Endothelial cell of umbilical vein (primary cell): ENCODE measurements at regions not wholly inside any gene's neighbourhood (a gene's known extent, or its start where the extent isn't known, plus 50 kb on each side); places are given as distances from the start of the nearest gene placed in this dataset.

ENCODE experiments used
- BruUV-seq: library from RNA; stranded (reverse); fragments of 400-500 nt; replicated peaks from 2 replicates; lab custom pipeline; 2021; lab: Mats Ljungman, UMichigan
- CTCF ChIA-PET: fragments of 300-600, 350-600 bp; sonication (Branson Sonifier 250); formaldehyde crosslinking; loops from one replicate; lab custom pipeline; 2021; ENCODE audit warnings: antibody characterized with exemption, inconsistent platforms; lab: Charles Lee
- POLR2A ChIA-PET: fragments of 300-600, 350-600 bp; sonication (Branson Sonifier 250); formaldehyde crosslinking; loops from one replicate; lab custom pipeline; 2021; ENCODE audit warnings: antibody characterized with exemption, inconsistent platforms; lab: Charles Lee
- DNase-seq: peaks from one replicate; pipeline ENCODE4 v3.0.0-alpha.2; 2011; ENCODE audit warnings: low read depth, low spot score
- FAIRE-seq: peaks from 2 replicates; lab custom pipeline; 2011; peaks lifted over from hg19 to GRCh38; lab: Jason Lieb, UNC
- H2AFZ ChIP-seq: 2 replicates; pipeline ENCODE4 v1.6.0; 2012; ENCODE audit warnings: low read depth, low read length, control low read depth, inconsistent platforms
- H3K27ac ChIP-seq: 2 replicates; pipeline ENCODE4 v1.5.1; 2011; ENCODE audit warnings: low read depth, mild to moderate bottlenecking, control low read depth, low read length, moderate library complexity; ENCODE audit not compliant: insufficient read depth
- H3K27me3 ChIP-seq, 2 experiments: 2 replicates each; pipeline versions ENCODE4 v1.6.0 to v1.6.1; 2011; ENCODE audit warnings: low read length in 2 of 2, mixed read lengths in 1 of 2; ENCODE audit not compliant: control insufficient read depth in 2 of 2, insufficient read depth in 2 of 2
- H3K36me3 ChIP-seq, 2 experiments: 2 replicates in 1 of 2; 3 replicates in 1 of 2; pipeline ENCODE4 v1.5.1; 2011; ENCODE audit warnings: low read length in 2 of 2, mild to moderate bottlenecking in 1 of 2, moderate library complexity in 1 of 2; ENCODE audit not compliant: control insufficient read depth in 2 of 2, insufficient read depth in 2 of 2; ENCODE audit errors: extremely low read depth in 1 of 2
- H3K4me1 ChIP-seq: 3 replicates; pipeline ENCODE4 v1.5.1; 2011; ENCODE audit warnings: mild to moderate bottlenecking, low read length; ENCODE audit not compliant: control insufficient read depth, insufficient read depth; ENCODE audit errors: extremely low read depth
- H3K4me2 ChIP-seq: 2 replicates; pipeline ENCODE4 v1.6.1; 2011; ENCODE audit warnings: low read length, control low read depth, mixed read lengths; ENCODE audit not compliant: insufficient read depth
- H3K4me3 ChIP-seq, 3 experiments: fragments of 200-600 bp in 1 of 3; sonication (generic), shearing (Covaris generic) in 1 of 3; replicated peaks in 1 of 3; 2 replicates each; pipeline ENCODE4 v1.5.1; 2011 to 2016; ENCODE audit warnings: control low read depth in 3 of 3, low read length in 3 of 3, mild to moderate bottlenecking in 2 of 3, inconsistent platforms in 1 of 3, low read depth in 1 of 3, moderate library complexity in 1 of 3; ENCODE audit not compliant: insufficient read depth in 1 of 3
- H3K79me2 ChIP-seq: 2 replicates; pipeline ENCODE4 v1.6.0; 2012; ENCODE audit warnings: low read length, inconsistent platforms; ENCODE audit not compliant: control insufficient read depth, insufficient read depth
- H3K9ac ChIP-seq: replicated peaks from 2 replicates; pipeline ENCODE3; 2011; ENCODE audit warnings: low read length, control low read depth; ENCODE audit not compliant: insufficient read depth; ENCODE audit errors: extremely low read depth
- H3K9me1 ChIP-seq: replicated peaks from 3 replicates; pipeline ENCODE4 v1.6.0; 2011; ENCODE audit warnings: mild to moderate bottlenecking, low read length; ENCODE audit not compliant: control insufficient read depth, insufficient read depth; ENCODE audit errors: extremely low read depth
- H3K9me3 ChIP-seq: replicated peaks from 2 replicates; pipeline ENCODE4 v1.5.1; 2012; ENCODE audit warnings: low read length, inconsistent platforms; ENCODE audit not compliant: control insufficient read depth, insufficient read depth
- H4K20me1 ChIP-seq: replicated peaks from 2 replicates; pipeline ENCODE3; 2011; ENCODE audit warnings: mild to moderate bottlenecking, low read length; ENCODE audit not compliant: control insufficient read depth, insufficient read depth; ENCODE audit errors: extremely low read depth
- CTCF ChIP-seq, 2 donors: IDR thresholded peaks; 1 replicate in 1 of 2; 2 replicates in 1 of 2; pipeline ENCODE4 v1.5.1; 2011; ENCODE audit warnings: low read length in 2 of 2, mild to moderate bottlenecking in 2 of 2, moderate library complexity in 2 of 2, control low read depth in 1 of 2, inconsistent platforms in 1 of 2, low read depth in 1 of 2; ENCODE audit not compliant: insufficient read depth in 1 of 2; ENCODE audit errors: extremely low read depth in 1 of 2
- EZH2 ChIP-seq: IDR thresholded peaks from 2 replicates; pipeline ENCODE4 v1.6.1; 2012; ENCODE audit warnings: borderline replicate concordance, low read depth, mild to moderate bottlenecking, moderate library complexity, low read length, inconsistent platforms; ENCODE audit not compliant: severe bottlenecking
- FOS ChIP-seq: IDR thresholded peaks from 2 replicates; pipeline ENCODE4 v1.6.1; 2011; ENCODE audit warnings: mild to moderate bottlenecking, low read length, moderate library complexity, borderline replicate concordance; ENCODE audit not compliant: insufficient read depth
- GATA2 ChIP-seq: IDR thresholded peaks from 2 replicates; pipeline ENCODE4 v1.7.0; 2011; ENCODE audit warnings: low read depth, mild to moderate bottlenecking, moderate library complexity, mixed read lengths, low read length; ENCODE audit not compliant: insufficient read length, insufficient read depth
- JUN ChIP-seq: IDR thresholded peaks from 2 replicates; pipeline ENCODE4 v1.6.1; 2011; ENCODE audit warnings: borderline replicate concordance, low read depth; ENCODE audit not compliant: insufficient read length, insufficient read depth
- MAX ChIP-seq: IDR thresholded peaks from 2 replicates; pipeline ENCODE4 v1.6.1; 2011; ENCODE audit not compliant: insufficient read depth, insufficient read length
- MYC ChIP-seq: IDR thresholded peaks from one replicate; pipeline ENCODE4 v1.6.1; 2011; ENCODE audit warnings: mild to moderate bottlenecking, low read depth, low read length
- POLR2A ChIP-seq: IDR thresholded peaks from 2 replicates; pipeline ENCODE4 v1.6.1; 2012; ENCODE audit warnings: low read depth, mild to moderate bottlenecking, control low read depth, low read length
- dilution Hi-C: fragments of 300-500 bp; cut with MboI; formaldehyde crosslinking; loops from one replicate; pipeline ENCODE4 v1.15.0; 2019; ENCODE audit warnings: low sequenced_read_pairs; ENCODE audit not compliant: extremely low pct_ligation_motif_present
- intact Hi-C: fragments of 100-400 bp; cut with micrococcal nuclease; formaldehyde crosslinking; loops from one replicate; pipeline ENCODE4 v1.10.0; 2022

- POLR2A ChIA-PET = no interaction called here
Observed at GRCh38 chr9:7523426-7524043, 276.0 kb downstream of the DMAC1 start.

More at GRCh38 chr9:7523426-7524043, 276.0 kb downstream of the DMAC1 start:
- Histone ChIP-seq H3K36me3 (no peaks in the 10 kb centered on the region), H2AFZ (no peak overlapping the region), H3K9me3 (no peaks in the 10 kb centered on the region), H3K9me1 (no peaks in the 10 kb centered on the region), H3K27me3 (no peaks in the 10 kb centered on the region), H3K4me2 (no peak overlapping the region), H4K20me1 (no peaks in the 10 kb centered on the region), H3K9ac (no peak overlapping the region), H3K27ac (no peak overlapping the region), H3K4me3 (no peak overlapping the region), H3K4me1 (no peaks in the 10 kb centered on the region), H3K79me2 (no peaks in the 10 kb centered on the region)
- FAIRE-seq (no peak), DNase-seq (no peak)
- dilution Hi-C loops = no loop called here
- CTCF ChIA-PET = no interaction called here
- no peak for TF ChIP-seq GATA2
- TF ChIP-seq MAX = no peak
- TF ChIP-seq POLR2A = no peak
- no peak for TF ChIP-seq MYC
- no peak for TF ChIP-seq CTCF (IDR thresholded peaks at IDR 0.05; ENCODE audit: extremely low read depth in 1 of 2, insufficient read depth in 1 of 2, low read depth in 1 of 2, low read length in 2 of 2)
- no peak for TF ChIP-seq EZH2
- no peak for TF ChIP-seq JUN
- no peak for TF ChIP-seq FOS
- BruUV-seq = no TSS peak
- intact Hi-C loops = no loop called here
